ENCODE measurements at regions not wholly inside any gene's neighbourhood (a gene's known extent, or its start where the extent isn't known, plus 50 kb on each side); places are given as distances from the start of the nearest gene placed in this dataset.

DNA sequence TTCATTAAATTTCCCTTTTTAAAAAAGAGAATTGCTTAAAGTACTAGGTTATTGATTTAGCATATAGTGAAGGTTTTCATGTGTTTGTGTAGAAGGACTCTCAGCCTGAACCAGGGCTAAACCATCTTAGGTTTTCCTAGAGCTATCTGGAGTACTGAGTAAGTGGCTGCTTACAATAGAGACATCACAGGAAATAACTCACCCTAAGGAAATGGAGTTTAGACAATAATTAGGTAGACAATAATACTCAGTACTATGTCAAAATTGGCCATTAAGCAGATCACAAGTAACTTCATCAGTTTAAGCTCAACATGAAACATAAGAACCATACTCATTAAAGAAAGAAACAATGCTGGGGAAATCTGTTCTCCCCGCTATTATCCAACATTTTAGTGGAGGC, 240.0 kb downstream of the RND3 start:
- H3K79me2 ChIP-seq (ENCODE audit: low read length): no peaks in the 10 kb centered on the region
- no peak overlapping the region for H3K27ac ChIP-seq (ENCODE audit: low read length)
- POLR2A ChIA-PET (ENCODE audit: unreplicated experiment): no interaction called here
- H3K27me3 ChIP-seq (ENCODE audit: low read length): no peaks in the 10 kb centered on the region
- no peak; the same call in 1 of the 2 replicates for ATAC-seq
- DNase-seq: no peak
- no peaks in the 10 kb centered on the region for H3K36me3 ChIP-seq (ENCODE audit: low read depth, low read length)
- CTCF ChIA-PET: no interaction called here
- no peak overlapping the region for H3K9ac ChIP-seq (ENCODE audit: low read length)
- TF ChIP-seq EZH2phosphoT487 (IDR thresholded peaks at IDR 0.05; ENCODE audit: borderline replicate concordance, low read length) (no peak), EZH2 (IDR thresholded peaks at IDR 0.05; ENCODE audit: low read length, unreplicated experiment) (no peak)
- TF ChIP-seq, protein P1, sequence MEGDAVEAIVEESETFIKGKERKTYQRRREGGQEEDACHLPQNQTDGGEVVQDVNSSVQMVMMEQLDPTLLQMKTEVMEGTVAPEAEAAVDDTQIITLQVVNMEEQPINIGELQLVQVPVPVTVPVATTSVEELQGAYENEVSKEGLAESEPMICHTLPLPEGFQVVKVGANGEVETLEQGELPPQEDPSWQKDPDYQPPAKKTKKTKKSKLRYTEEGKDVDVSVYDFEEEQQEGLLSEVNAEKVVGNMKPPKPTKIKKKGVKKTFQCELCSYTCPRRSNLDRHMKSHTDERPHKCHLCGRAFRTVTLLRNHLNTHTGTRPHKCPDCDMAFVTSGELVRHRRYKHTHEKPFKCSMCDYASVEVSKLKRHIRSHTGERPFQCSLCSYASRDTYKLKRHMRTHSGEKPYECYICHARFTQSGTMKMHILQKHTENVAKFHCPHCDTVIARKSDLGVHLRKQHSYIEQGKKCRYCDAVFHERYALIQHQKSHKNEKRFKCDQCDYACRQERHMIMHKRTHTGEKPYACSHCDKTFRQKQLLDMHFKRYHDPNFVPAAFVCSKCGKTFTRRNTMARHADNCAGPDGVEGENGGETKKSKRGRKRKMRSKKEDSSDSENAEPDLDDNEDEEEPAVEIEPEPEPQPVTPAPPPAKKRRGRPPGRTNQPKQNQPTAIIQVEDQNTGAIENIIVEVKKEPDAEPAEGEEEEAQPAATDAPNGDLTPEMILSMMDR (conservative IDR thresholded peaks at IDR 0.05; ENCODE audit: low read depth, low read length): no peak
- H3K9me3 ChIP-seq (ENCODE audit: low read length): no peaks in the 10 kb centered on the region
- intact Hi-C loops (cut with micrococcal nuclease): no loop called here
- peaks cover 3% of the 10 kb centered on the region; the same call in 1 of the 2 replicates for H3K4me1 ChIP-seq (ENCODE audit: insufficient read depth, low read length)
- H4K20me1 ChIP-seq (ENCODE audit: low read length): no peaks in the 10 kb centered on the region
- no peak overlapping the region for H3K4me2 ChIP-seq (ENCODE audit: low read length)
- no peak overlapping the region for H2AFZ ChIP-seq (ENCODE audit: low read length)
- H3K9me2 ChIP-seq (replicated peaks; ENCODE audit: low read length): 0 out of 2 replicates have a peak, but pooled peaks cover 5% of the 10 kb centered on the region
- BruUV-seq (replicated peaks): no TSS peak
- no peak overlapping the region for H3K4me3 ChIP-seq (ENCODE audit: low read length)
- no peaks in the 10 kb centered on the region for H3F3A ChIP-seq (ENCODE audit: low read length, unreplicated experiment)

DNA sequence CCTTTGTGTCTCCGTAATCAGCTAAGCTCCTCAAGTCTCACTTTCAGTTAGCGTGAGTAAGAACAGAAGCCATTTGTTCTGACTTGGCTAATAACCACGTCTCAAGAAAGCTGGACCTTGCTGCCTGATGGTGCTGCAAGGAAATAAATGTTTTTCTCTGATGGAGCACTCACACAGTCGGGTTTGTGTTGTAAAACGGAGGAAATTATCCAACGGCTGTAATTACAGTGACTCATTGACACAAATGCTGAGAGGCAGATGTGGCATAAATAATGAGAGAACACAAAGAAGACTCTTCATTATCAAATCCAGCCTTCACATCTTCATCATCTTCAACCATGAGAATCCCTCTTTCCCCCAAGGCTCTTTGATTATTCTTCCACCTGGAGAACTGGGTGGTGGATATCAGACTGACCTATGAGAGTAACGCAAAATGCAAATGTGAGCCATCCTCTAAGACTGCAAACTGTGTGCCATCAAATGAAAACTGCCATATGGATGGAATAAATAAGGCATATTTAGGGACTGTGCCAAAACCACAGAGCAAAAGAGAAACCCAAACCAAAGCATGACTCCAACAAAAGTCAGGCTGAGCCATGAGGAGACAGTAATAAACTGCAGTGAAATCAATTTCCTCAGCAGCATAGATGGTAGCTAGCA, 252.6 kb downstream of the RND3 start:
- peak; percentile 62 for DNase-seq

DNA sequence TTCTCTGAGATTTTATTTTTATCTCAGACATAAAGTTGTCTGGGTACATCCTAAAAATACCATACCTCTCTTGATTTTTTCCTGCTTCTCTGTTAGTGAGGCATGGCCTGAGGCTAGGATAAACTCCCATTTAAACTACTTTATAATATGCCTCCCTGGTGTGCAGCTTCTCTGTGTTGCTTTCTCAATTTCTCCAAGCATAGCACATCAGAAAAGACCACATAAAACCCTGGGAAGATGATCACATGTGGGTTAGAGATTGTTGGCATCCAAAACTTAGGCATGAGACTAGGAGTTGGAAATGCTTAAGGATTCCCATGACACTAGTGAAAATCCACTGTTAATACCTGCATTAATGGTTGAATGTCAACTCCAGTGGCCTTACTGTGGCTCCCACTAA, 254.6 kb downstream of the RND3 start:
- CTCF ChIA-PET: no interaction called here
- intact Hi-C loops (cut with micrococcal nuclease): no loop called here
- DNase-seq (no peak), ATAC-seq (no peak)
- Histone ChIP-seq H4K20me1 (ENCODE audit: low read length) (no peaks in the 10 kb centered on the region), H3K4me3 (ENCODE audit: low read length) (no peak overlapping the region), H3K9me3 (ENCODE audit: low read length) (no peaks in the 10 kb centered on the region), H3F3A (ENCODE audit: low read length, unreplicated experiment) (no peaks in the 10 kb centered on the region), H3K27ac (ENCODE audit: low read length) (no peak overlapping the region), H2AFZ (ENCODE audit: low read length) (no peak overlapping the region), H3K9ac (ENCODE audit: low read length) (no peak overlapping the region), H3K79me2 (ENCODE audit: low read length) (no peaks in the 10 kb centered on the region), H3K4me2 (ENCODE audit: low read length) (no peak overlapping the region), H3K36me3 (ENCODE audit: low read depth, low read length) (no peaks in the 10 kb centered on the region), H3K4me1 (ENCODE audit: insufficient read depth, low read length) (peaks cover 47% of the 10 kb centered on the region), H3K27me3 (ENCODE audit: low read length) (no peaks in the 10 kb centered on the region), H3K9me2 (replicated peaks; ENCODE audit: low read length) (no peaks in the 10 kb centered on the region)
- TF ChIP-seq EZH2phosphoT487 (IDR thresholded peaks at IDR 0.05; ENCODE audit: borderline replicate concordance, low read length): no peak
- no peak for TF ChIP-seq EZH2 (IDR thresholded peaks at IDR 0.05; ENCODE audit: low read length, unreplicated experiment)
- TF ChIP-seq, protein P1 (conservative IDR thresholded peaks at IDR 0.05; ENCODE audit: low read depth, low read length): no peak
- POLR2A ChIA-PET (ENCODE audit: unreplicated experiment): interaction anchor here (1.0 kb wide), 1 partner anchor 45 kb away, joined by 3 read pairs; no protein-coding TSS in a partner anchor
- no TSS peak for BruUV-seq (replicated peaks)

More for the DNA sequence above, 252.6 kb downstream of the RND3 start:
- H2AFZ ChIP-seq (ENCODE audit: low read length): no peak overlapping the region
- no peak overlapping the region for H3K4me2 ChIP-seq (ENCODE audit: low read length)
- TF ChIP-seq EZH2phosphoT487 (IDR thresholded peaks at IDR 0.05; ENCODE audit: borderline replicate concordance, low read length): no peak
- no peak for TF ChIP-seq EZH2 (IDR thresholded peaks at IDR 0.05; ENCODE audit: low read length, unreplicated experiment)
- TF ChIP-seq, protein P1 (conservative IDR thresholded peaks at IDR 0.05; ENCODE audit: low read depth, low read length): no peak
- no peaks in the 10 kb centered on the region for H3K36me3 ChIP-seq (ENCODE audit: low read depth, low read length)
- intact Hi-C loops (cut with micrococcal nuclease): no loop called here
- H4K20me1 ChIP-seq (ENCODE audit: low read length): no peaks in the 10 kb centered on the region
- no peaks in the 10 kb centered on the region for H3K27me3 ChIP-seq (ENCODE audit: low read length)
- peaks cover 28% of the 10 kb centered on the region for H3K4me1 ChIP-seq (ENCODE audit: insufficient read depth, low read length)
- H3K9me2 ChIP-seq (replicated peaks; ENCODE audit: low read length): no peaks in the 10 kb centered on the region
- ATAC-seq: peak; percentile 62
- H3K9ac ChIP-seq (ENCODE audit: low read length): no peak overlapping the region
- no peaks in the 10 kb centered on the region for H3K9me3 ChIP-seq (ENCODE audit: low read length)
- ChIA-PET POLR2A (ENCODE audit: unreplicated experiment) (no interaction called here), CTCF (no interaction called here)
- H3K27ac ChIP-seq (ENCODE audit: low read length): no peak overlapping the region
- H3K4me3 ChIP-seq (ENCODE audit: low read length): no peak overlapping the region
- H3K79me2 ChIP-seq (ENCODE audit: low read length): no peaks in the 10 kb centered on the region
- H3F3A ChIP-seq (ENCODE audit: low read length, unreplicated experiment): no peaks in the 10 kb centered on the region
- BruUV-seq (replicated peaks): no TSS peak

Data from PC-3 (cell line).